ENCODE measurements at regions not wholly inside any gene's neighbourhood (a gene's known extent, or its start where the extent isn't known, plus 50 kb on each side); places are given as distances from the start of the nearest gene placed in this dataset.

DNA sequence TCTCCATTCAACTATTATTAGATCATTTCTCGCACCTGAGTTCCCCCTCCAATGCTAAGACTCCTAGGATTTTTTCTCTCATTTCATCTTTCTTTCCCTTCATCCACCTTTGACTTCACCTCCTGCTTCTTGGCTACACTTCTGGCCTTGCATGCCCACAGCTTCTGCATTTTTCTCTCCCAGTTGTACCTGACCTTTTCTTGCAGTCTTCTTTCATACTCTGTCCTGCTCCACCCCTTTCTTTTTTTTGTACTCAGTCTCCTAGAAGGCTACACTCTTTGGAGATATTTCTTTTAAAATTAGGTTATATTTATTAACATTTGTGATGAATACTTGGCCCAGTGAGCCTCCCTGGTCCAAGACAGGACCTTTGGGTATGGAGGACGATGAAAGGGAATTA lies 190.4 kb downstream of the DEPDC1B start (continued):
- no peak for TF ChIP-seq ZFX (CRISPR knock-in tag; IDR thresholded peaks at IDR 0.05; ENCODE audit: low read depth)
- TF ChIP-seq PRPF4 (IDR thresholded peaks at IDR 0.05; ENCODE audit: low read depth, low read length, poor library complexity, severe bottlenecking), result no peak
- TF ChIP-seq CAMTA2 (CRISPR knock-in tag; IDR thresholded peaks at IDR 0.05; ENCODE audit: borderline replicate concordance), result no peak
- no peak for TF ChIP-seq GTF3A (CRISPR knock-in tag; conservative IDR thresholded peaks at IDR 0.05)

DNA sequence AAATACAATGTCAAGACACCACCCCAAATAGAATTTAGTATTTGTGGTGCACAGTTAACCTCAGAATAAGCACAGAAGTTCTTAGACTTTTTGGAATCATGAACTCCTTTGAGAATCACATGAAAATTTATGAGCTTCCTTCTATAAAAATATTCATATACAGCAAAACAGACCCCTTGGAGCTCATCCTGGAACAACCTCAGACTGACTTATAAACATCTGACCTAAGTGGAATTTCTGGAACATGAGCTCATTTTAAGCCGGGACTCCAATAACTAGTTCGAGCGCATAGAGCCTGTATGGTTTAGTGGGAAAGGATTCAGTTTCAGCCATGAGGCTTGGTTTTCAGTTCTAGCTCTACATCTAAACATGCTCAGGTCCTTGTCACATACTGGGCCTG lies 192.3 kb downstream of the DEPDC1B start:
- Histone ChIP-seq H3K4me3 (replicated peaks in 1 of 3; ENCODE audit: insufficient read depth in 1 of 3, low read depth in 2 of 3, low read length in 3 of 3) (no peak overlapping the region), H3K9ac (ENCODE audit: insufficient read depth, low read depth, low read length) (no peak overlapping the region), H2AFZ (ENCODE audit: low read length) (no peak overlapping the region), H3K4me1 (ENCODE audit: insufficient read depth, low read length) (peaks cover 27% of the 10 kb centered on the region), H3K4me2 (ENCODE audit: low read depth, low read length) (no peak overlapping the region), H3K79me2 (ENCODE audit: insufficient read depth, low read length) (no peaks in the 10 kb centered on the region), H3K27me3 (ENCODE audit: control insufficient read depth in 1 of 2, insufficient read depth in 2 of 2, low read length in 2 of 2) (no peaks in the 10 kb centered on the region), H3K27ac (ENCODE audit: extremely low read length, insufficient read depth, low read length) (no peak overlapping the region), H3K9me3 (ENCODE audit: low read length) (no peaks in the 10 kb centered on the region), H3K36me3 (replicated peaks in 1 of 2; ENCODE audit: control insufficient read depth in 1 of 2, insufficient read depth in 2 of 2, low read length in 2 of 2) (no peaks in the 10 kb centered on the region; a peak in 1 of 5 replicates), H4K20me1 (ENCODE audit: insufficient read depth, low read length) (no peaks in the 10 kb centered on the region)
- ATAC-seq (no peak), DNase-seq (ENCODE audit: low spot score) (no peak), FAIRE-seq (no peak)
- ChIA-PET CTCF (ENCODE audit: low intra/inter-chr PET ratio, low total read pairs) (no interaction called here), POLR2A (no interaction called here)
- TF ChIP-seq, protein P1, sequence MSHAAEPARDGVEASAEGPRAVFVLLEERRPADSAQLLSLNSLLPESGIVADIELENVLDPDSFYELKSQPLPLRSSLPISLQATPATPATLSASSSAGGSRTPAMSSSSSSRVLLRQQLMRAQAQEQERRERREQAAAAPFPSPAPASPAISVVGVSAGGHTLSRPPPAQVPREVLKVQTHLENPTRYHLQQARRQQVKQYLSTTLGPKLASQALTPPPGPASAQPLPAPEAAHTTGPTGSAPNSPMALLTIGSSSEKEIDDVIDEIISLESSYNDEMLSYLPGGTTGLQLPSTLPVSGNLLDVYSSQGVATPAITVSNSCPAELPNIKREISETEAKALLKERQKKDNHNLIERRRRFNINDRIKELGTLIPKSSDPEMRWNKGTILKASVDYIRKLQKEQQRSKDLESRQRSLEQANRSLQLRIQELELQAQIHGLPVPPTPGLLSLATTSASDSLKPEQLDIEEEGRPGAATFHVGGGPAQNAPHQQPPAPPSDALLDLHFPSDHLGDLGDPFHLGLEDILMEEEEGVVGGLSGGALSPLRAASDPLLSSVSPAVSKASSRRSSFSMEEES (CRISPR knock-in tag; IDR thresholded peaks at IDR 0.05), result no peak
- TF ChIP-seq STAT5B (CRISPR knock-in tag; IDR thresholded peaks at IDR 0.05) (no peak), BORCS8-MEF2B (CRISPR knock-in tag; IDR thresholded peaks at IDR 0.05) (no peak), TEAD3 (CRISPR knock-in tag; optimal IDR thresholded peaks at IDR 0.05; ENCODE audit: borderline replicate concordance) (no peak), CCDC6 (CRISPR knock-in tag; IDR thresholded peaks at IDR 0.05) (no peak)
- no TSS peak for BruUV-seq (replicated peaks)
- intact Hi-C loops (cut with micrococcal nuclease; ENCODE audit: unreplicated experiment) (no loop called here), in situ Hi-C loops (cut with HindIII; ENCODE audit: extremely low pct_ligation_motif_present, low pct_unique_long_range_greater_than_20kb) (no loop called here)
- 100% methylated on average over 3 of the region's 3 CpGs for WGBS (ENCODE audit: low lambda C conversion rate)
